Activated CD8-positive, alpha-beta memory T cell treated with anti-CD3 and anti-CD28 coated beads for 48 hours (primary cell): ENCODE measurements at regions not wholly inside any gene's neighbourhood (a gene's known extent, or its start where the extent isn't known, plus 50 kb on each side); places are given as distances from the start of the nearest gene placed in this dataset.

ENCODE experiments used
- DNase-seq, 3 experiments: peaks; one replicate each; pipeline ENCODE4 v3.0.0-alpha.2; 2020; ENCODE audit warnings: low read depth in 2 of 3, low spot score in 2 of 3

DNA sequence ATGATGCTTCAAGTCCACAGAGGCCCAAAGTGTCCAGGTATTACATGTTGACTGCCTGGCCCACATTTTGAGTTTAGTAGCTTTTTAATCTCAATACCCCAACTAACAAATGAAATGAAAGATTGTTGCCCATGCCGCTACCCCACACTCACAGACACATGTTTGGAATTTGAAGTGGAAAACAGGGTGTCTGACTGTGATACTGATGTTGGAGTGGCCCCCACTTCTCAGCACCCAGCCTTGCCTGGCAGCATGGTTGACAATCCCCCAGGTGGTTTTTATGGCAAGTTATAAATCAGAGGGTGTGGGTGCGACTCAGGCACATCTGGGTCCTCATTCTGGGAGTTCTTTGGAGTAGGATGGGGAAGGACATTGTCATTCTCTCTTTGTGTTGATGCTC is 314.7 kb upstream of the ZNF32 start:
- DNase-seq = no peak

DNA sequence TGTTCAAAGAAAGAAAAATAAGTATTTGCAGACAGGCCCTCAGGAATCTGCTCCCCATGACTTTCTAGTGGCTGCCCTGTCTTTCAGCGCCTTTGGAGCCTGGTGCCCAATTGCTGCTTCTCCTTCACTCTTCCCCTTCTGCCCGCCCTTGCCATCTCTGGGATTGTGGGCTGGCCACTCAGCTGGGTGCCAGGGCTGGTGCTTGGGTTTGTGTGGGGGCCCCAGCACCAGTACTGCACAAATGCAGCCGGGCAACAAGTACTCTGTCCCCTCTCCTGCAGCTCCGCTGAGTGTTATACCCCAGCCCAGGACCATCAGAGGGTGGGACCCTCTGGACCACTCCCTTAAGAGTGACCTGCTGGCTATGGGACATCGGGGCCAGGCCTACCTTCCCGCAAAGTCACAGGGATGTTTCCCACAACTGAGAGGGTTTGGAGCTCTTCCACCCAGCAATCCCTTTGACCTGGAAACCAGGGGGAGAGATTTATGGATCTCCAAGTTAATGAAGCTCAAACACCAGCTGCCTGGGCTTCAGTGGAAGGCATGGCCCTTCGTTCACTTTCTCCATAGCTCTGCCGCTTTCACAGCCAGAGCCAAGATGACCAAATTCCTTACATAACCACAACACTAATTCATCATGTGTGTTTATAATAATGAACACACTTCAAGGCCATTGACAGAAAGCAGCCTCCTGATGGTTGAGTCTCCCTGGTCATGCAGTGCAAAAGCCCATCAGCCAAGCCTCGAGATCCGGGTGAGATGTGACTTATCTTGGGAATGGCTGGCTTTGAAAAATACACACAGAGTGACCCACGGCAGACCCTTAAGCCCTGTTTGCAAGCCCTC is 313.9 kb upstream of the ZNF32 start:
- no peak for DNase-seq

DNA sequence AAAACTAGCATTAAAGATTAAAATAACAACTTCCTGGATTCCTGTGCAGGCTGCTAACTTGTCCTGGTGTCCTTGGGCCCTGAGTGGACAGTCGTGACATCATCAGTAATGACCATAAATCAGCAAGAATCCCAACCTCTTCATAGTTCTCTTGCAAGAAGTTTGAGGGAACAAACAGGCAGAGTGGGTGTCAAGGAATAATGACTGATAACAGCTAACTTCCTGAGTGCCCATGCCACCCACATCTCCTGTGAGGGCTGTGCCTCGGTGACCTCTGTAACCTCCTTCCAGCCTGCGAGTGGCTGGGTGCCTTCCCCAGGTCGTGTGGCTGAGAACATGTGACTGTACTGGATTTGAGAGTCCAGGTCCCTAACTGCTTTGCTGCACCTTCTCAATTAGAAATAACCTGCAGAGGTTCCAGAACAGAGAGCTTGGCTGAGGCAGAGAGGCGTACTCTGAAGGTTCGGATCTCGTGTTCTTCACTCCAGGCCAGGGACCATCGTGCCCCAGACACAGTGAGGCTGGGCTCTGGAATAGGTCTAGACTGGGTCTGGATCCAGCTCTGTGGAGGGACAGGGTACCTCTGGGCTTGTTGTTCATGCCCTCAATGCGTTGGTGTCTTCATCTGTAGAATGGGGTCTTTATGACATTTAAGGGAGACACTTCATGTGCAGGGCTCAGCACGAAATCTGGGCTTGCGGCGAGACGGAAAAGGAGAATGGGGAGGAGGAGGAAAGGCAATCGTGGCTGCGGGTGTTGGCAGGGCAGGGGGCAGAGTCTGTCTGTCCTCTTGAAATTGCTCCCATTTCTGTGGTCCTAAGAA is 313.1 kb upstream of the ZNF32 start:
- no peak for DNase-seq

DNA sequence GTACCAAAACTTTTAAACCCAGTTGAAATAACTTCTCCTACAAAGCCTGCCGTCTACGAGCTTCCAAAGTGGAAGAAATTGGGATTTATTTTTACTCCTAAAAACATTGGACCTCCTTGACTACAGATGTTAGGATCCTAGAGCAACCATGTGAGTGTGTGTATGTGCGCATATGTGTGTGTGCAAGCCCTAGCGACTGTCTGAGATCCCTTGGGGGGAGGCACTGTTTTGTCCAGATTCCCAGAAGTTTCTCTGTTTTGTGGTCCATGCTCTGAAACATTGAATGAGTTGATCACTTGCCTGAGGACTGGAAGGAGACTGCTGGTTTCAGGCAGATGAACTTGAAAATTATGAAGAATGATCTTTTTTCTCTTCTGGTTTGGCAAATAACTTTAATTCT is 312.3 kb upstream of the ZNF32 start:
- DNase-seq = no peak

DNA sequence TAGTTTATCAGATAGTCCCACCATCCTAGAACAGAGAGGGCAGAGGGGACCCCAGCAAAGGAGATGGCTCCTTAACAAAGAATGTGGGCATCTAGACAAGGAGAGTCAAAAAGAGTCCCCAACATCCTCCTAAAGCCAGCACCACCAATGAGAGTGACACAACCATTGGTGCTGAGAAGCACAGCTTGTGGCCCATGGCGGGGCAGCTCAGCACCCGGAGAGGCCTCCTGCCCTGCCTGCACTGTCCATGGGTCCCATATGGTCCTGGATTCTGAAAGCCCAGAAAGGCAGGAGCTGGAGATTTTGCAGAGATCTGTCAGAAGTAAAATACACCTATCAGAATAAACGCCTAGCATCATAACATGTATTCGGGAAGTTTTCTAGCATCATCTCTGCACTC is 311.8 kb upstream of the ZNF32 start:
- no peak for DNase-seq

DNA sequence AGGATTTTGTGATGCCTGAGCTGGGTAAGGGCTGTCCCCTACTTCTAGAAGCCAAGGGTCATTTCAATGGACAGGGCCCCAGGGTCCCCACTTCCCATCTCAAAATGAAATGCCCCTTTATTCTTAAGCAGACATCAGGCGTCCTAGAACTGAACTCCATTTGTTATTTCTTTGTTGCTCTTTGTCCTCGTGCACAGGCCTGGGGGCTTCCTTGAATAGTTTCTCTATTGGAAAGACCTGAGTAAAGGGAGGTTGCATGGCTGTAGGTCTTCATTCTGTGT is 311.4 kb upstream of the ZNF32 start:
- no peak for DNase-seq

DNA sequence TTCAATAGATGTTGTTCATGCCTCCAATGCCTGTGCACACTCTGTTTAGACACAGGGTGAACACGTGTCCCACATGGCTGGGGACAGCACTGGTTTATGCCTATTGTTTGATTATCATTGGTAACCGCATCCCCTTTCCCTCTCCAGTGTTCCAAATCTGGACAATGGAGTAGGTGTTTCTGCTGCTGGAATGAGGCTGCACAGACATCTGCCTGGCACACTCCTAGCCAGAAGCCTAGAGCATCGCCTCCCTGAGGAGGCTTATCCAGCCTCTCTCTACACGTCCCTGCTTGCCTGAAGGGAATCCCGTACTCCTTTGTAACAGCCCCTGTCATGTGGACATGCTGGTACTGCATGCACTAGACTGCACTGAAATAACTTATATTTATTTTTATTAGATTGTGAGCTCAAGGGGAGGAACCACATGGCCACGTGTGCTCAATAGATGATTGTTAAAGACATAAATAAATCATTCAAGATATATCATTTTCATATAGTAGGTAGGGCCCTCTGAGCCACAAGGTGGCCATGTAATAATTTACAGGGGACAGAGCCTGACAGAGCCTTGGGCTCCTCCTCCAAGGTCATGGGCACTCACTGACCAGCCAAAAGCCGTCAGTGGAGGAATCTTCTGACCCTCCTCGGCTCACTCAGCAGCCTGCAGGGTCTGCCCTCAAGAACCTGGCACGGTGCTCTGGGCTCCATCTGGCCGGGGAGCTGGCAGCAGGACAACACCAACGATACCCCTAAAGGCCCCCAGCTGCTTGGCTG is 310.9 kb upstream of the ZNF32 start:
- DNase-seq = no peak

DNA sequence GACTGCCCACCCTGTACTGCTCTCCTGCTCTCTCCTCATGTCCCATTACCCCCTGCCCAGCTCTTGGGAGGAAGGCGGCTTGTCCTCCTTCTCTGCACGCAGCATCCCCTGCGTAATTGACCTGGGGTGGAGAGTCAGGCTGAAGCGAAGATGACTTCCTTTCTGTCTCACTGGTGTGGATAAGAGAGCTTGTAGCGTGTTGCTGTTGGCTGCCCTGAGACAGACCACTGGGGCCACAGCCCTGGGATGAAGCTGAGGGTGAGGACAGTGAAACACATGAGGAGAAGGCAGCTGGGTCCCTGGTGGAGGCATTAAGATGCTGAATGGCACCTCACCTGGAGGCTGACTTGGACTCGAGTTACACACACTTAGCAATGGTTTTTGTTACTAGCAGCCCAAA is 310.3 kb upstream of the ZNF32 start:
- no peak for DNase-seq

DNA sequence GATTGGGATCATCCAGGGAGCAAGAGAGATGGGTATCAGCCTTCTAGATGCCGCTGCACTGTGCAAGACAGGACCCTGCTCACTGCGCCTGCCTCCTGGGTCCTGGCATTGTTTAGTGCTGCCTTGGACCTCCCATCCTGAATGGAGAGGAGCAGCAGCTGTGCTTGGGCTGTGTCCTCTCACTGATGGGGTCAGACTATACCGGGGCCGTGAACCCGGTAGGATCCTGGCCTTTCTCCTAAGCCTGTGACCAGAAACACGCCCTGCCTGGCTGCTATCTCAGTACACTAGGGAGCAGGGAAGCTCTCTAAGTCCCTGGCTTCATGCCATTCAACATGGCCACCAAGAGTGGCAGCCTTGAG is 309.4 kb upstream of the ZNF32 start:
- no peak for DNase-seq

DNA sequence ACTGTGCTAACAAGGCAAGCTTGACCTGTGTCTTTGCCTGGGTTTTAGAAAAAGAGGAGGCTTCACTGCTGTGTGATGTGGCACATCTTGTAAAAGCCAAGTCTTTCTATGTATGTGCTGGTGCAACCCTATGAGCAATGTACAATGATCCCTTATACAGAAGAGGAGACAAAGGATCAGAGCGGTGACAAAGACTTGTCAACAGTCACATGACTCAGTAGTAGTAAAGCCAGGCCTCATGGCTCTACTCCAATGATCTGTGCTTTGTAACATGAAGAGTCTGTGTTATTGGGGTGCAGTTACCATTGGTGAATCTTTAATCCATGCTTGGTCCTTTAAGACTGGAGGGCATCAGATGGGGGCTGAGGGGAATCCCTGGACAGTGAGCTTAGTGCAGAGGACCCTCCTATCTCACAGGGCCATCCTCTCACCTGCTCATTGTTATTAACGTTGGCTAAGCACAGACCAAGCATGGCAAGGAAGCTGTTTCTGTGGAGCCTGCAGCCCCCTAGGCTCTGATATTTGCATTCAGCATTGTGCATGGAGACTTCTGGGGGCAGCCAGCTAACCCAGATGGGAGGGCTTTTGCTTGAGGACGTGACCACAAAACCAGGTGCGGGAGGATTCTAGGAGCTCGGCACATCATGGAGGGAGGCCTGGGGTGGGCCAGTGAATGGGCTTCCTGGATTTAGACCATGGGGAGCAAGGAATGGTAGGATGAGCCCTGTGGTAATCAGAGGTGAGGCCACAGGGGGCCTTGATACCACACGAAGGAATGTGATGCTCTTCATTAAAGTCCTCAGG is 308.8 kb upstream of the ZNF32 start:
- no peak for DNase-seq

DNA sequence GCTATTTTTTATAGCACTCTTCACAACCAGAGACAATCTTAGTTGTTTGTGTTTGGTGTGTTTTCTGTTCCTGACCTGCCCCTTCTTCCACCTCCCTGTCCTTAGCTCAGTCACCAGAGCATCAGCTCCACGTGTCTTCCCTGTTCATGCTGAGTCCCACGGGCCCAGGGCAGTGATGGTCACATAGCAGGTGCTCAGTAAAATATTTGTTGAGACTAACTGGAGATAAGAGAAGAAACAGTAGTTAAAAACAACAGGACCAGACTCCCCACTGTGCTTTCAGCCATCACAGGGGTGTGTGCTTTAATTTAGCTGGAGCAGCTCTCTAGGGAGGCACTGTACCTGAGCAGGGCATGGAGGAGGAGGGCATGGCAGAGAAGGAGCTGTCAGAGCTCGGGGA is 307.3 kb upstream of the ZNF32 start:
- DNase-seq = no peak

DNA sequence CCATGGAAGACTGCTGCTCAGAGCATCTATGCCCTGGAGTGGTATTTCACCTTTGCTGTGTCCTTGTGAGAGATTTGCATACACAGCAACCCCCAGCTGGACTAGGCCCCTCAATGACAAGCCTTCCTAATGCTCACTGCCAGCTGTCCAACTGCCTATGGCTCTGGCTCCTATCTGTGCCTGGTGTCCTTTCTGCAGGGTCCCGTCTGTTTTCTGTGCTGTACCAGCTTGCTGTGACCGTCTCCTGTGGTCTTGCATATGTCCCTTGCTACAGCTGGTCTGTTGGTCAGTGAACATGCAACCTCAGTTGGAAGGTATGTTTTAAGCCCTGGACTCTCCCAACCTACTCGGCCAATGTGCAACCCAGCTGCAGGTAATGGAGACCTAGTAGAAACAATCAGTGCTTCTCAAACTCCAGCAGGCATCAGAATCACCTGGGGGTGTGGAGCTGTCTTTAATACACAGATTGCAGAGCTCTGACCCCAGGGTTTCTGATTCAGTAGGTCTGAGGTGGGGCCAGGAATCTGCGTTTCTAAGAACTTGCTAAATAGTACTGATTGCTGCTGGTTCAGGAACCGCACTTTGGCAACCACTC is 306.4 kb upstream of the ZNF32 start:
- DNase-seq = no peak

DNA sequence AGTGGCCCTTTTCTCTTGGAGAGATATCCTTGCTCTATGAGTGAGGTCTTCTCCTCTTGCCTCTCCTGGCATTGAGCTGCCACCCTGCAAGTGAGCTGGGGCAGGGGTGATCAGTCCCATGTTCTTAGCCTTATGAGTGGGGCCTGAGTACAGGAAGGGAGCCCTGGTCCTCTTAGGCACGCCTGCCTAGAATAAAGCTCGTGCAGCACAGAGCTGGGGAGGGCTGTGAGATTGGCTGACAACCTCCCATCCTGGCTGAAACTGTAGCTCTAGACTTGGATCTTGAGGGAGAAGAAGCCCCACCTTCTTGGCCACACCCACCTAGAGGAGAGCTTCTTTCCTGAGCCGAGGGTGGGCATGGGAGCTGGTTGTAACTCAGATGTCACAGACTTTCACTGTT is 305.0 kb upstream of the ZNF32 start:
- no peak for DNase-seq

DNA sequence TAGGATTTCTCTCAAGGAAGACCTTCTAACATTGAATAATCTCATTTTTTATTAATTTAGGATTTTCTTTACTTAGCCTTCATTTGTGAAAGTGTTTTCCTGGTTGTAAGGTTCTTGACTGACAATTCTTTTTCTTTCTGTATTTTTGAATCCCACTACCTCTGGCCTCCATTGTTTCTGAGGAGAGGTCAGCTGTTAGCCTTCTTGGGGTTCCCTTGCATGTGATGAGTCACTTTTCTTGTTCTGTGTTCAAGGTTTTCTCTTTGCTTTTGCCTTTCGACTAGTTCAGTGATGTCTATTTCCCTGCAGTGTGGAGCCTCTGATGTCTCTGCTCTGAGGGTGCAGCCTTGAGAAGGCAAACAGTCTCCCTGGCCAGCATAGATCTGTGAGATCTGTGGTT is 304.1 kb upstream of the ZNF32 start:
- DNase-seq = no peak

DNA sequence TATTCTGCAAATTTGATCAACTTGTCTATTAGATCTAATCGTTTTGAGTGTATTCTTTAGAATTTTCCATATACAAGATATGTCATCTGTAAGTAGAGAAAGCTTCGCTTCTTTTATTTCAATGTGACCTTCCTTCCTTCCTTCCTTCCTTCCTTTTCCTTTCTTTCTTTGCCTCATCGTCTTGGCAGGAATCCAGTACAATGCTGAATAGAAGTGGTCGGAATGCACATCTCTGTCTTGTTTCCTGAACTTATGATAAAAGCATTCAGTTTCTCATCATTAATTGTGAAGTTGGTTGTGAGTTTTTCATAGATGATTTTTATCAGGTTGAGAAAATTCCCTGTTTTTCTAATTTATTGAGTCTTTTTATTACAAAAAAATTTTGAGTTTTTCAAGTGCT is 300.7 kb upstream of the ZNF32 start:
- no peak for DNase-seq

DNA sequence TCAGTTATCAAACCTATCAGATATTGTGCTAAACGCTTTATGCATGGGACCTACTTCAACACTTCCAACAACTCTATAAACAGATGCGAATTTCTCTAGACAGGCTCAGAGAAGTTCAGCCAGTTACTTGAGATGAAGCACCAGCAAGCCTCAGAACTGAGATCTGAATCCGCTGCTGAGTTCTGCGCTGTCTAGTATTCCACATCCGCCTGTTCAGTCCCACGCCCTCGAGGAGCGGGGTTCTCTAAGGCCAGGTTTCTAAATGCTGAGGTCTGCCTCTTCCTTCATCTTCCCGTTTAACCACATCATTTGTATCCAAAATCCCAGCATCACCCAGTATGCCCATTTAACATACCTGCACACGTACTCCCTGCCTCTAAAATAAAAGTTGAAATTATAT is 297.8 kb upstream of the ZNF32 start:
- DNase-seq = no peak

DNA sequence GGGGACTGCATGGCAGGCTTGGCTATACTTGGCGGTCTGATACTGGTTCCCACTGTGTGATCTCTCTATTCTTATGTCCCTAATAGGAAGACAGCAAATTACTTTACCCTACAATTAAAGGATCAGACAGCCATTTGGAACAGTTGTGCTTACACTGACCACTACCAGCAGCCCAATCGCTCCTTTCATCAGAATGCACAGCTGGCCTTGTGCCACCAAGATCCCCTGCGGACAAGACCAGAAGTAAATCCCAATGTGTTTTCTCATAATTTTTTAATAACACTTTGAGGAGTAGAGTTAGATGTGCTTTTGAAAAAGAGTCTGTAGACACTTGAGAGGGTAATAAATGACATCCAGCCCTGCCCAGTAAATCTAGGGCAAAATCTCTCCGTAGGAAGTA is 297.2 kb upstream of the ZNF32 start:
- no peak for DNase-seq

DNA sequence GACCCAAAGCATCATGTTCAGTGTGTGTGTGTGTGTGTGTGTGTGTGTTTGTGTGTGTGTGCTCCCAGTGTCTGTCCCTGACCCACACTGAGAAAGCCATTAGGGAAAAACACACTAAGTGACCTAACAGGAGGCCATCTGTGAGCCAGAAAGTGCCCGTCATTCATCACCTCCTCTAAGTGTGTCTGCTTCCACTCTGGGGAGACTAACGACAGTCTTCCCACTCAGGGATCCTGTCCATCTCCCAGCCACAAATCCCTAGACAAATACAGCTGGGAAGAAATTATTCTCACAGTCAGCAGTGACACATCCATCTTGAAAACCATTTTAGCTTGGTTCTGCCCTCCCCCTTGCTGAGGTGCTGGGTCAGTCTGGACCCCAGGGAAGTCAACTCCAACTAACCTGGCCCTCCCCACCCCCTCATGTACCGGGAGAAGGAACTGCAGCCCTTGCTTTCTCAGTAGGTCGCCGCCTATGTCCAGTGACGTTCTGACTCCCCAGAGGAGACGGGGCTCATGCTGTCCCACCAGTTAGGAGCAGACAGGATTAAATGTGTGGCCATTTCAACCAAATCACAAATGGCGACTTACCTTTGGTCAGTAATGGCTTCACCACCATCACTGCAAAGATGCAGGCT is 296.5 kb upstream of the ZNF32 start:
- DNase-seq = no peak

DNA sequence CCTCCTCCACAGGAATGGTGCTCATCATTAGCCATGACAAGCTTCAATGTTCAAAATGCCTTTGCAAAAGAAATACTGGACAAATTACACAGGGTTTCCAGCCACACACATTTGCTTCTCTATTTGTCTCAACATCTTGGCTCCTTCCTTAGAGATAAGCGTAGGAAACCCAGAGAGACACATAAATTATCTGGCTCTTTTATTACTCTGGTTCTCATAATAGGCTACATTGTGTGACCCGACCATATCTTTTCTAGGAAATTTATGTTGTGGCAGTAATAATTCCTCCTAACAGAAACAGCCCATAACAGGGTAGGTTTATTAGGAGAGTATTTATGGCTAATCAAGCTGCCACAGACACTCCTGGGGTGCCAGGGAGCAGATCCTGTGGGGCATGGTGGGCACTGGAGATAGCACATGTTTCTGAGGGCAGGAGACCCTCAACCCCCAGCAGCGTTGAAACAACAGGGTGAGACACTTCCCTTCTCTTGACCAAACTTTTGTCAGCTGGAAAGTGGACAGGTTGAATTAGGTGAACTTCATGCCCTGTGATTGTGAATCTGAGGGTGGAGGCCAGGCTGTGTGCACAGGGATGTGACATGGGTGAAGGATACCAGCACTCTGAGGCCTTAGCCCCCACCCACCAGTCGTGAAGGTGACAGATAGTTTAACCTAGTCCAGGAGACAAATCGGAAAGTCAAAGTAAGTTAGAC is 295.9 kb upstream of the ZNF32 start:
- no peak for DNase-seq

DNA sequence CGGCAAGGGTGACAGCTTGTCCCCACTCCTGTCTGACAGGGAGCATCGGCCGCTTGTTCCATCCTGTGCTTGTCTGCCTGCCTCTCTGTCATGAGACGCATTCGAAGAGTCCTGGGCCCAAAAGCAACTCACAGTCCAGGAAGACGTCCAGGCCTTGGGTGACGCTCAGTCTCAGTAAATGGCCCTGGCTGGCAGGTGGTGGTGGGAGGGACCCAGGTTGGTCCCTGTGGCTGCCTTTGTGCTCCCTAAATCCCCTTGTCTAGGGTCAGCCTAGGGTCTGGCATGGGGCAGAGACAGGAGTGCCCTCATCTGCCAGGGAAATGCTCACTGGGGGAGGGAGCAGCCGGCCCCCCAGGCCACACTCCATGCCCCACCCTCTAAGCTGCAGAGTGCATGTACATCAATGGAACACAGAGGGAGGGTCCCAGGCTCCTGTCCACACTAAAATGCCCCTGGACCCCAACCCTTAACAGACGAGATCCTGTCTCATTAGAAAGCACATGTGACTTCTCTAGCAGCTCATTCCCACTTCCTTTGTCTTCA is 295.2 kb upstream of the ZNF32 start:
- DNase-seq = no peak
